GM19035 (cell line): ENCODE measurements at regions not wholly inside any gene's neighbourhood (a gene's known extent, or its start where the extent isn't known, plus 50 kb on each side); places are given as distances from the start of the nearest gene placed in this dataset.
"Not testable (repeated sequence)": the region's sequence is repeated elsewhere in the genome, so short reads cannot be mapped to it uniquely, and the experiment has no call there.

Source experiments
- ATAC-seq: cut with Tn5 transposase; IDR thresholded peaks from one replicate; pipeline ENCODE4 v1.9.1; 2021; ENCODE audit not compliant: unreplicated experiment

GRCh38 chr4:97027728-97028410 is 1115.4 kb downstream of the STPG2 start:
- ATAC-seq: no peak

- no peak for ATAC-seq
Measured at GRCh38 chr4:97028785-97029184, 1114.5 kb downstream of the STPG2 start.

- not testable (repeated sequence) for ATAC-seq
Measured at GRCh38 chr4:97037411-97038145, 1105.7 kb downstream of the STPG2 start.

GRCh38 chr4:97038146-97038516 is 1105.1 kb downstream of the STPG2 start:
- ATAC-seq: no peak

DNA sequence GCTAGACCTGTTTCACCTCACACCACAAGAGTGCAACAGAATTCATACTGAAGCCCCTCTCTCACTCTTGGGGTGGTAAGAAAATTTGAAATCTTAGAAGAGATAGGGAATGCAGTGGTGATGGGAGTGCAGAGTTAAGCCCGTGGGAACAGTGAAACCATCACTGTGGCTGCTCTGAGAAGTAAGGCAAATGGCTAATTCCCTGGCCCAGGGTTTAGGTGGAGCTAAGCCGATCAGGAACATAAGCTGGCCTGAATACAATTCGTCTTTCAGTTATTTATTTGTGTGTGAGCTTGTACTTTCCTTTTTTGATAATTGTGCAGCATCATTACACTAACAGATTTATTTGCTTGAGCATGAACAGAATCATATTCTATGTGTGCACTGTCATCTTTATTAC is 1070.6 kb downstream of the STPG2 start:
- no peak for ATAC-seq

GRCh38 chr4:97073194-97073593 is 1070.1 kb downstream of the STPG2 start:
- ATAC-seq: no peak

DNA sequence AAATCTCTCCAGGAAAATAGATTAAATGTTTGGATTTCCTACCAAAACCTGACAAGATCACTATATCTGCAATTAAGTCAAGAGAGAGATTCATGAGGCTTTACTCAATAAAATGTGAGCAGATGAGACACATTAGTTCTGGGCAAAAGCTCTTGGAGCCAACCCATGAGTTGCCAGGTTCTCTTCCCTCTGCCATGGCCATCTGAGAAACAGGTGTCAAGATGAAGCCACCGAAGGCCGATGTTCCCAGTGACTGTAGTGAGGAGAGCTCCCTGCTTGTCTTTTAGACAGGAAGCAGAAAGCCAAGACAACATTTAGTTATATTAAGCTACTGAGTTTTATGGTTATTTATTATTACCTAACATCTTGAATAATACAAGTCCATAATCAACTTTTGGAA is 1068.7 kb downstream of the STPG2 start:
- no peak for ATAC-seq

GRCh38 chr4:97081951-97082350 is 1061.3 kb downstream of the STPG2 start:
- no peak for ATAC-seq

DNA sequence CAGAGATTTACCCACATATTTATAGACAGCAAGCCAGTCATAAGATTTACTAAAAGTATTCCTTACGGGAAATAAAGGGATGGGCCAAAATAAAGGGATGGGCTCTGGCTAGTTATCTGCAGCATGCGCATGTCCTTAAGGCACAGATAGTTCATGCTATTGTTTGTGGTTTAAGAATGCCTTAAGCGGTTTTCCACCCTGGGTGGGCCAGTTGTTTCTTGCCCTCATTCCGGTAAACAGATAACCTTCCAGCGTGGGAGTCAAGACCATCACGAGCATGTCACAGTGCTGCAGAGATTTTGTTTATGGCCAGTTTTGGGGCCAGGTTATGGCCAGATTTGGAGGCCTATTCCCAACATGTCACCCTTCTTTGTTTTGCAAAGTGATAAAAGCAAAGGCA is 1046.2 kb downstream of the STPG2 start:
- not testable (repeated sequence) for ATAC-seq

DNA sequence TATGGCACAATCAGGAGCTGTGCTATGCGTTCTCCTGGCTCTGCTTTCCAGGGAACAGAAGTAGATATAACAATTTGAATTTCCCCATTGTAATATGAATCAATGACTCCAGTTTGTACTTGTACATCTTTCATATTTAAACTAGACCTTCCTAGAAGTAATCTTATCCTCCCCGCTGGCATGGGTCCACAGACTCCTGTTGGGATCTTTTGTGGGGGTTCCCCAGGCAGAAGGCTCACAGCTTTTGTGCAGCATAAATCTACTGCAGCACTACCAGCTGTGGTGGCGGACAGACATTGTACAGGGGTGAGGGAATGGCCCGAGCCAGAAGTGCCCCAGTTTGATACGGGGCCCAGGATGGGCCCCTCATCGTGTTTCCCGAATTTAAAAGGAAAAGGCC is 1042.1 kb downstream of the STPG2 start:
- ATAC-seq: not testable (repeated sequence)

DNA sequence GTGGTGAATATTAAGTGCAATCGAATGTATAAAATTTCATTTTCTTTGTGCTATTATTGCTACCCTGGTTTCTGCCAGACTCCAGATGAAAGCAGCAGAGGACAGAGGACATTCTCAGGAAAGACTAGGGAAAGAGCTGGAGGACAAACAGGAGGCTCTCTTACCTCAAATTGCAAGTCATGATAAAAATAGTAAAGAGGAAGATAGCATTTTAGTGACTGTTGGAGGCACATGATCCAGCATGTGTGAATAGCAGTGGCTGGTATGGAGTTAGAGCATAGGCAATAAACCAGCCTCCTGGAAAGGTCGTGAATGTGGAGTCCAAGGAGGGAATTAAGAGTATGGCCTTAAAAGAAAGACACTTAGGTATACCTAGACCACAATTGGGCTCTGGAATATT is 1040.0 kb downstream of the STPG2 start:
- ATAC-seq: no peak

DNA sequence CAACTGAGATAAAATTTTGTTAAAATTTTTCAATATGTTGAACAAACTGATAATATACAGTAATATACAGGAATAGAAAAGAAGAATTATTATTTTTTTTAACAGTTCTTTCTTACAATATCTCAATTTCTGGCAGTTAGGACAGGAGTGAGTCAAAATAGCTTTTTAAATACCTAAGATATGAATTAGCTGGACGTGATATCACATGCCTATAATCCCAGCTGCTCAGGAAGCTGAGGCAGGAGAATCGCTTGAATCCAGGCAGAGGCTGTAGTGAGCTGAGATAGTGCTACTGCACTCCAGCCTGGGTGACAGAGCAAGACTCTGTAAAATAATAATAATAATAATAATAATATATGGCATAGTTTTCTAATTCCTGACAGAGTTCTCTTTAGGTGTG is 1039.3 kb downstream of the STPG2 start:
- ATAC-seq: no peak

GRCh38 chr4:97104666-97105065 is 1038.6 kb downstream of the STPG2 start:
- no peak for ATAC-seq

- ATAC-seq: no peak
Measured at GRCh38 chr4:97105347-97106099, 1037.8 kb downstream of the STPG2 start.

DNA sequence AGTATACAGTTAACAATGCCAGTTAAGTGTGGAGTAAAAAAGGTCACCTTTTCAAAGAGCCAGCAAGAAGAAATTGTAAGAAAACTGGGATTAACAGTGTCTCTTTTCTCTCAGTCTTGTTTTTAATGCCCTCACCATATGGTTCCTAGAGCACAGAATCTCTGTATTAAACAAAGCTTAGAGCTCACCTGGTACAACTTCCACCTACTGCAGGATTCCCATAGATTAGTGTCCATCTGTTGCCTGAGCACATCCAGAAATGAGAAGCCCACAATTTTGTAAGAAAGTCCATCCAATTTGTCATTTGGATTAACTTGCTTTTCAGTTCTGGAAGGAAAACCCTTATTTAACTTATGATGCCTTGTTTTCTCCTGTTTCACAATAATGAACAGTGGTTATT is 1037.1 kb downstream of the STPG2 start:
- no peak for ATAC-seq

- no peak for ATAC-seq
Measured at GRCh38 chr4:97110506-97110905, 1032.8 kb downstream of the STPG2 start.

DNA sequence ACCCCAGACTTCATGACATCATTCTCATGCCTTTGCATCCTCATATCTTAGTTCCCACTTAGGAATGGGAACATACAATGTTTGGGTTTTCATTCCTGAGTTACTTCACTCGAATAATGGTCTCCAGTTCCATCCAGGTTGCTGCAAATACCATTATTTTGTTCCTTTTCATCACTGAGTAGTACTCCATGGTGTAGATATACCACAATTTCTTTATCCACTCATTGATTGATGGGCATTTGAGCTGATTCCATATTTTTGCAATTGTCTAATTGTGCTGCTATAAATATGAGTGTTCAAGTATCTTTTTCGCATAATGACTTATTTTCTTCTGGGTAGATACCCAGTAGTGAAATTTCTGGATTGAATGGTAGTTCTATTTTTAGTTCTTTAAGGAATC is 1026.8 kb downstream of the STPG2 start:
- ATAC-seq: no peak

- no peak for ATAC-seq
Measured at GRCh38 chr4:97121493-97121892, 1021.8 kb downstream of the STPG2 start.

DNA sequence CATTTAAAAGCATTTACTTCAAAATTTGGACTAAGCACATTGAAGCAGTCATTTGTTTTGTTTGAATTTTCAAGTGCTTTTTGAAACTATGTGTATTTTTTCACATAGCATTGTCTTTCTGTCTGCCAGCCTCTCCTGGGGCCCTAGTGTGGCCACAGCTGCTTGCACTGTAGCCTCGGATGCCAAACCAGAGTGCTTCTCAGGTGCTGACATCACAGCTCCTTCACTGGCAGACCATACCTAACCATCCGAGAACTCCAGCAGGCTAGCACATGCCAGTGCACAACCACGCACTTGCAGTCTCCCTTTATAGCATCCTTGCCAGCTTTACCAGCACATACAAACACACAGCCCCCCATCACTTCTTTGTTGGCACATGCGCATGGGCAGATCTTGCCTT is 1019.7 kb downstream of the STPG2 start:
- ATAC-seq: no peak

DNA sequence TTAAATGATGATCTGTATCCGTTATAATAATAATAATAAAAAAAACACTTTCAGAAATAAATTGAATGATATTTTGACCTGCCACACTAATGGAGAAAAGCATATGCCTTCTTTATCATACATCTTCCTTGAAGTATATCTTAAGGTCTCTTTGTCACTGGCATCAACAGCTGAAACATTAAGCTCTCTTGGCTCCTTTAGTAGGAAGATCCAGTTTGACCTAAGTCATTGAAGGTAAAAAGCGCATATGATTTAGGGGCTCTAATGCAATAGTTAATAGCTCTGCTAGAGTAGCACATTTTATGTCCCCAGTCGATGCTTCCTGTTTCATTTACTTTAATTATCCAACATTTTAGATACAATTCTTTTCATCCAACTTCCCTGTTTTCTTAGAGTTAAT is 1010.8 kb downstream of the STPG2 start:
- ATAC-seq: no peak

DNA sequence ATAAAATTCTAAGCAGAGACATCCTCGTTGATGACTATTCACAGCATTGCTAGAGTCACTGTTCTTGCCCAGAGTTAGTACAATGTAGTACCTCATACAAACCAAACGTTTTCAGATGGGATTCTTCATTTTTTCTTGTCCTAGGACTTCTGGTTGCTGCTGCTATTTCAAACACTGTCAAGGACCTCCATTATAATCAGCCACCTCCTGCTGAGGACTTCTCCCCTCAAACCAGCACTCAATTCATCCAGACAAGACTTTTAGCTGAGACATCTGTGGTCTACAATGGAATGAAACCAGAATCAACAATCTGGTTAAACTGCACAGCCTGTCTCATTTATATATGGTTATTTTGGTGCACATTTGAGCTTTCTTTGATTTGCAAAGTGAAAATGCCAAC is 1008.8 kb downstream of the STPG2 start:
- ATAC-seq: no peak

GRCh38 chr4:97139791-97140190 is 1003.5 kb downstream of the STPG2 start:
- no peak for ATAC-seq
